GM21717 (cell line): ENCODE measurements at regions not wholly inside any gene's neighbourhood (a gene's known extent, or its start where the extent isn't known, plus 50 kb on each side); places are given as distances from the start of the nearest gene placed in this dataset.
"Not testable (repeated sequence)": the region's sequence is repeated elsewhere in the genome, so short reads cannot be mapped to it uniquely, and the experiment has no call there.

Experiments used
- ATAC-seq: cut with Tn5 transposase; IDR thresholded peaks from one replicate; pipeline ENCODE4 v1.9.1; 2021; ENCODE audit warnings: mild to moderate bottlenecking, moderate library complexity; ENCODE audit not compliant: unreplicated experiment

GRCh38 chr10:80741278-80741677 is 203.6 kb downstream of the SH2D4B start:
- no peak for ATAC-seq

GRCh38 chr10:80750268-80750667 is 212.6 kb downstream of the SH2D4B start:
- ATAC-seq = no peak

DNA sequence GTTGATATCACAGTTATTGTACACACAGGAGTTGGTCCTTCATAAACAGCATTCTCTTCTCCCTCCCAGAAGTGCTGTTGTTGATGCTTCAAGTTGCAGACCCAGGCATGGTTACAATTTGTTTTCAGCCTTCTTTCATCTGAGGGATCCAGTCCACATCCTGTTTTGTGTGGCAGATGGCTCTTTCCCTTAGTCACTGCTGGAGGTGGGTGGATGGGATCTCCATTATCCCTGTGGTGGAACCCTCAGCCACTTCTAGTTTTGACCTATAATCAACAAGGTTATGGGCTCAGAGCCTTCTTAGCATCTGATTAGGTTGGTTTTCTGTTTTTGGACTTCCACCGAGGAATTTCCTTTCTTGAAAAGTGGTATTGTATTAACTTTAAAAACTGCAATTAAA is 214.2 kb downstream of the SH2D4B start:
- ATAC-seq = no peak

- no peak for ATAC-seq
These were observed 215.9 kb downstream of the SH2D4B start for GRCh38 chr10:80753612-80754011.

DNA sequence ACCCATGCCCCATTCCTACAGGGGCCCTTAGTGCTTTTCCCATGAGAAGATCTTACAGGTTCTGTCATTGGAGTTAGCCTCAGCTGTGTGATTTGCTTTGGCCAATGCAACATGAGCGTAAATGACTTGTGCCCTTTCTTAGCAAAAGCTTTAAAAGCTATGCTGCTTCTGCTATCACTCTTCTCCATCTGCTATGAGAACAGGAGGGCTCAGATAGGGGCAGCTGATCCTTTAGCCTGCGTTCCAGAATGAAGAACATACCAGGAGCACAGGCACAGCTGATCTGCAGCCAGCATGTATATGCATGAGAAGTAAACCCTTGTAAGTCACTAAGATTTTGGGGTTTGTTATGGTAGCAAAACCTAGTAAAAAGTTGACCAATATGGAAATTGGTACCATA is 218.2 kb downstream of the SH2D4B start:
- ATAC-seq = no peak

DNA sequence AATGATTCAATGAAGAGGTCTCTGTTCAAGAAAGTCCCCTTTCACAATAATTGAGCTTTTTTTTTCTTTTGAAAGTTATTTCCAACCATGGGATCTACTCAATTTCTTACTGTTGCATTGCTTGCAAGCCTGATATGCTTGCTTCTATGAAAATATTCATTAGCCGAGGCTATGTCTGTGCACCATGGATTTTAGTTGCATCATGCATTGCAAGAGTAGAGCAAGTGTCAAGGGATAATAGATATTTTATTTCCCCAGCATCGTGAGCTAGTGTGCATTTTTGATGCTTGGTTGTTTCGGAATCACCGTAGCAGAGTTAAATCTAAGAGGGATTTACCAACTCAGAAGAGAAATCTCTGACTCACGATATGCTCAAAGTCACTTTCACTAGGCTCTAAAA is 222.0 kb downstream of the SH2D4B start:
- ATAC-seq = no peak

DNA sequence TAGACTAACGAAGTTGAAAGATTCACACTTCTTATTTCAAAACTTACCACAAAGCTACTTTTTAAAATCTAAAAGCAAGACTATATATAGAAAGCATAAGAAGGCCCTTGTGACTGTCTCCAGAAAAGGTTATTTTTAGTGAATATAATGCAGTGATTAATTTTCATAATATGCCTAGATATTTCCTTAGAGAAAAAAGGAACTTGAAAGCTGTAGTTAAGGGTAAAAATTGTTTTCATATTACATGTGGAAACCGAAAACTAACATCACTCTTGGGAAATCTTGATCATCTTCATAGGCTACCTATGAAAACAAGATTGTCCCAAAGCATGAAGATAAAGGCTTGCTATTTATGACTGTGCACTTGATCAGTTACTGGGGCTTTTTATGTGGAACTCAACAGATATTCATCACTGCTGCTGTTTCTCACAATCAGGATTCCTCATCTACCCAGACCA is 223.2 kb downstream of the SH2D4B start:
- ATAC-seq = no peak

DNA sequence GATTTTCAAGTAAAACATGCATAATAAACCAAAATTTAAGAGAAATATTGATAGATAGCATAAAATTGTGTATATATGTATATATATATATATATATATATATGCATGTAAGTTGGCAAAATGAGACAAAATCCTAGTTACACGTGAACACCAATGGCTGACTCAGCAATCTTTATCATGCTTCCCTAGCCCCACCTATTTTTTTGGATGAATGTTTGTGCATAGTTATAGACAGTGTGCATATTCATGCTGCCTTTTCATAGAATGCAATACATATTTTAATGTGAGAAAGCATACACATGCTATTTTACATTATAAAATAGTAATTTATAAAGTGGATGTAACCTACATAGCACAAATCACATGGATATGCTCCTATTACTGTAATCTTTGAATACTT is 230.3 kb downstream of the SH2D4B start:
- no peak for ATAC-seq

- ATAC-seq = no peak
These were observed 232.0 kb downstream of the SH2D4B start for GRCh38 chr10:80769700-80770160.

- no peak for ATAC-seq
These were observed 232.5 kb downstream of the SH2D4B start for GRCh38 chr10:80770239-80770638.

- no peak for ATAC-seq
These were observed 233.6 kb downstream of the SH2D4B start for GRCh38 chr10:80771285-80771684.

DNA sequence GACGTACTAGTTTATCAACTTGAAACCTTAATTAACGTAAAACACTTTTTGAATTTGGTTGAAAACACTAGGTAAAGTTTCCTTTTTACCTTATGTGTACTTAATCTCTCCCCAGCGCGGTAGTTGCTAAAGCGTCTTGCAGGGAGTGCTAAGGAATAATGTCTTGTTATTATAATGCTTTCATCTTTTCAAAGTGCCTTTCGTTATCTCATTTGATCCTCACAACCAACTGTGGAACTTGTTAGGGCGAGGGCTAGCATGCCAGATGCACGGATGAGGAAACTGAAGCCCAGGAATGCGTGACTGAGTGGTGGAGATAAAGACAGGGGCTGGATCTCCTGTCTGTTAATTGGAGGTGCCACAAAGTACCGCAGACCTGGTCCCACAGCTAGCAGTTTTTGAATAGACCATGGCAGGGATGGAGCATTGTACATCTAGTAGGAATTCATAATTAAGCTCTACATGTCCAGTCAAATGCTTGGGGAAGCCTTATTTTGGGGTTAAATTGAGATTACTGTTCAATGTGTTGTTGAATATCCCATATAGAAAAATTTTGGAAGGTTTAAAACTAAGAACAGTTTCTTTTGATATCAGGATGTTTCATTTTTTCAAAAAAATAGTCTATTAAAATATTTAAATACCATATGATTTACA is 234.3 kb downstream of the SH2D4B start:
- no peak for ATAC-seq

DNA sequence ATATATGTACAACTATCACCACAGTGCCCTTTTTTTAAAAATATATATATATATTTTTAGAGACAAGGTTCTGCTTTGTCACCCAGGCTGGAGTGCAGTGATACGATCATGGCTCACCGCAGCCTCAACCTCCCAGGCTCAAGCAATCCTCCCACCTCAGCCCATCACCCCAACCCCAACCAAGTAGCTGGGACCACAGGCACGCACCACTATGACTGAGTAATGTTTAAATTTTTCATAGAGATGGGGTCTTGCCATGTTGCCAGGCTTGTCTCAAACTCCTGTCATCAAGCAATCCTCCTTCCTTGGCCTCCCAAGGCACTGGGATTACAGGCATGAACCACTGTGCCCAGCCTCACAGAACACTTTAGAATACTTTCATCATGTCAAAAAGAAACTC is 234.9 kb downstream of the SH2D4B start:
- no peak for ATAC-seq

GRCh38 chr10:80784695-80785094 is 247.0 kb downstream of the SH2D4B start:
- no peak for ATAC-seq

- no peak for ATAC-seq
These were observed 248.6 kb downstream of the SH2D4B start for GRCh38 chr10:80786322-80786721.

DNA sequence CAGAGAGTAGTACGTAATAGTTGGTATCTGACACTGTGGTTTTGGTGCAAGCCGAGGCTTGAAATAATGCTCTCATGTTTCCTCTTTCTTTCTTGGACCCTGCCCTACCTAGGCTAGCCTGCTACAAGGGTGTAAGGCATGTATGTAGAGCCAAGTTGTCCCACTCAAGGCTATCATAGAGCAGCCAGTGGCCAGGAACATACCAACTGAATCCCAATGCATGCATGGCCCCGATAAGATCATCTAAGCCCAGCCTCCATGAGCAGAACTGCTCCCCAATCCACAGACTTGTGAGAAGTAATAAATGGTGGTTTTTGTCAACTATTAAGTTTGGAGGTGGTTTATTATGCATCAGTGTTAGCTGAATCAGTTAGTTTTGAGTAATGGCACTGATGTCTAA is 250.2 kb downstream of the SH2D4B start:
- no peak for ATAC-seq

DNA sequence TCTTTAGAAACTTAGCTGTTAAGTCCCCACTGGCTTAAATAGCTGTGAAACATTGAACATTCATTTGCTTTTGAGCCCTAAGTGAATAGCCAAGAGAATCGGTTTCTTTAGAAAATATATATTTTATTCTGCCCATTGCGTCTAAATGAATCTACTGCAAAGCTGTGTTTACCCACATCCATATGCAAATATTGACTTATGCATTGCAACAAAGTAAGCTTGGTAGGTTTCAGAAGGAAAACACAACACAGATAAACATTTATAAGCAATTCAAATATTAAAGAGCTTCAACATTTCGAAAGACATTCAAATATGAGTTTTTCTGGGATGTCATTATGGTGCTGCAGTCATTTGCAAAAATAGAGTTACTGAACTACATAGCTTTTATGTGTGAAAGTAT is 257.3 kb downstream of the SH2D4B start:
- no peak for ATAC-seq

DNA sequence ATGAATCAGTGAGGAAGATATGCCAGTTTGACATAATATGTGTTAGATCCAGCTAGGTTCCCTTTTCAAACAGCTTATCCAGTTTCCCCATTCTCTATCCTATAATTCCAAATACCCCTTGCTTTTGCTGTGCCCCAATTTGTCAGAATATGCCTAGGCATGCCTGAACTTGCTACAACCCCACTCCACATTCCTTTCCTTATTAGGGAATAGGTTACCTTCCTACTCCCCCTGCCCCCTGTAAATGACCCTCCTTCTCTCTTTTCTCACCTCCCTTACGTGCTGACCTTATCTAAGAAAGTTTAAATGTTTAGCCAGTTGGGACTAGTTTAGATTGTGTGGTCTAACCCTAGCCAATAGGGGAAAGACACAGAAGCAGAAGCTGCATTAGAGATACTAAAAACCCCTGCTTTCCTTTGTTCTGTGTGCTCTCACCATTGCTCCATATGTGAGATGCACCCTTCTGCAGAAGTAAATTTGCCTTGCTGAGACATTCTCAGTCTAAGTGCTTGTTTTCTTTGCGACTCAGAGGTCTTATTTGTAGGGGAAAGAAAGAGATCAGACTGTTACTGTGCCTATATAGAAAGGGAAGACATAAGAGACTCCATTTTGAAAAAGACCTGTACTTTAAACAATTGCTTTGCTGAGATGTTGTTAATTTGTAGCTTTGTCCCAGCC is 267.8 kb downstream of the SH2D4B start:
- no peak for ATAC-seq

DNA sequence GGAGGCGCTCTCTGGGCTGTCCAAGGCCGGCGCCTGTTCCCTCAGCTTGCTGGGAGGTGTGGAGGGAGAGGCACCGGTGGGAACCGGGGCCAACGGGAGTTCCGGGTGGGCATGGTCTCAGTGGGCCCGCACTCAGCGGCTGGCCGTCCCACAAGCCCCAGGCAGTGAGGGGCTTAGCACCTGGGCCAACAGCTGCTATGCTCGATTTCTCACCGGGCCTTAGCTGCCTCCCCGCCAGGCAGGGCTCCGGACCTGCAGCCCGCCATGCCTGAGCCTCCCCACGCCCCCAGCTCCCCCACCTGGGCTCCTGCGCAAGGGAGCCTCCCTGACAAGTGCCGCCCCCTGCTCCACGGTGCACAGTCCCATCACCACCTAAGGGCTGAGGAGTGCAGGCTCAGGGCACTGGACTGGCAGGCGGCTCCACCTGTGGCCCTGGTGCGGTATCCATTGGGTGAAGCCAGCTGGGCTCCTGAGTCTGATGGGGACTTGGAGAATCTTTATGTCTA is 276.5 kb downstream of the SH2D4B start:
- ATAC-seq = no peak

GRCh38 chr10:80829151-80829550 is 291.4 kb downstream of the SH2D4B start:
- ATAC-seq = no peak

DNA sequence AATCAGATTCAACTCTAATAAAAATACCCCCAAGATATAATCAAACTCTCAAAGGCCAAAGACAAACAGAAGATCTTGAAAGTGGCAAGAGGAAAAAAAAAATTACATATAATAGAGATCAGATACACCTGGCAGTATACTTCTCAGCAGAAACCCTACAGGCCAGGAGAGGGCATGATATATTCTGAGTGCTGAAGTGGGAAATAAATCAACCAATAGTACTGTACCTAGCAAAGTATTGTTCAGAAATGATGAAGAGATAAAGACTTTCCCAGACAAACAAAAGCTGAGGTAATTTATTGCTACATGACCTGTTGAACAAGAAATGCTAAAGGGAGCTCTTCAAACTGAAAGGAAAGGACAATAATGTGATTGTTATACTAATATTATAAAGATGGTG is 291.9 kb downstream of the SH2D4B start:
- ATAC-seq = no peak

DNA sequence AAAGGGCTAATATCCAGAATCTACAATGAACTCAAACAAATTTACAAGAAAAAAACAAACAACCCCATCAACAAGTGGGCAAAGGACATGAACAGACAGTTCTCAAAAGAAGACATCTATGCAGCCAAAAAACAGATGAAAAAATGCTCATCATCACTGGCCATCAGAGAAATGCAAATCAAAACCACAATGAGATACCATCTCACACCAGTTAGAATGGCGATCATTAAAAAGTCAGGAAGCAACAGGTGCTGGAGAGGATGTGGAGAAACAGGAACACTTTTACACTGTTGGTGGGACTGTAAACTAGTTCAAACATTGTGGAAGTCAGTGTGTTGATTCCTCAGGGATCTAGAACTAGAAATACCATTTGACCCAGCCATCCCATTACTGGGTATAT is 295.0 kb downstream of the SH2D4B start:
- not testable (repeated sequence) for ATAC-seq
